ENCODE measurements at regions not wholly inside any gene's neighbourhood (a gene's known extent, or its start where the extent isn't known, plus 50 kb on each side); places are given as distances from the start of the nearest gene placed in this dataset.

DNA sequence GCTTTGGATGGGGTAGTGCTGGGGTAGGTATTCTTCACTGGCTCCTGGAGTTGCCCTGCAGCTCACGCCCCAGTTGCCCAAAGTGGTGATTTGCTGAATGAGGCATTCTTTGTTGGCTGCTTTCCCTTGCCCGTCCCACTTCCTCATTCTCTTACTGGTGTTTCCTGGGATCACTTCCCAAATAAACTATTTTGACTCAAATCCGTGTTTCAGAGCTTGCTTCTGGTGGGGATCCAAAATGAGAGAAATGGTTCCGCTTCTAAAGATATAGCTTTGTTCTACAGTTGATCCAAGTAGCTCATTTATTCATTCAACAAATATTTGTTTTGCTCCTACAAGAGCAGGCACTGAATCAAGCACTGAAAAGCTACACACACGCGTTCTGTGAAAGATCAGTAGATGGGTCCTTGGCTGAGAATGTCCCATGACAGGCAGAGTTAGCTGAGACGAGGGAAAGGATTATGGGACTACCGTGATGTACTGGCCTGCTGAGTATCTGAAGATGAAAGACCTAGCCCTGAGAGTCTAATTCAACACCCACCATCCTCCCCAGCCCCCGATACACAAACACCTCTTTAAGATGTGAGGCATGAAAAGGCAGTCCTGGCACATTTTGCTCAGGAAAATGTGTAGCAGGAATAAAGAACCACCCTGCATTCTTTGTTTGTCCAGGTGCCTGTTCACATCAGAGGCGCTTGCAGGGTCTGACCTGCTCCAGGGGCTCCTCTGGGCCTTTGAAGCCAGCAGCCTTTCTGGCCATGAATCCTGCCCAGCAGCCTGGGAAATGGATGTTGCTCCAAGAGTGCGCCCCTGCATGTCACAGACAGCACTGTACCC is 143.1 kb upstream of the RANBP3L start:
- TF ChIP-seq CTCF (IDR thresholded peaks at IDR 0.05): no peak
- no peak for TF ChIP-seq RAD21 (conservative IDR thresholded peaks at IDR 0.05 in 1 of 2, IDR thresholded peaks at IDR 0.05 in 1 of 2)
- TF ChIP-seq EP300 (IDR thresholded peaks at IDR 0.05): no peak
- TF ChIP-seq ESRRA (IDR thresholded peaks at IDR 0.05; ENCODE audit: borderline replicate concordance, low read length): no peak
- no peak for TF ChIP-seq MAZ (IDR thresholded peaks at IDR 0.05; ENCODE audit: borderline replicate concordance, low read depth, low read length)
- TF ChIP-seq, protein P1, sequence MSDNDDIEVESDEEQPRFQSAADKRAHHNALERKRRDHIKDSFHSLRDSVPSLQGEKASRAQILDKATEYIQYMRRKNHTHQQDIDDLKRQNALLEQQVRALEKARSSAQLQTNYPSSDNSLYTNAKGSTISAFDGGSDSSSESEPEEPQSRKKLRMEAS (IDR thresholded peaks at IDR 0.05): no peak
- no peak for TF ChIP-seq RFX5 (IDR thresholded peaks at IDR 0.05)
